ENCODE measurements at regions not wholly inside any gene's neighbourhood (a gene's known extent, or its start where the extent isn't known, plus 50 kb on each side); places are given as distances from the start of the nearest gene placed in this dataset.

GRCh38 chr6:48916607-48917006 is 546.4 kb downstream of the MMUT start:
- no peaks in the 10 kb centered on the region for H3K9me2 ChIP-seq (ENCODE audit: low read depth, low read length)
- no peak overlapping the region for H3K4me3 ChIP-seq (ENCODE audit: low read depth, low read length, poor library complexity, severe bottlenecking)
- no peaks in the 10 kb centered on the region for H3K27me3 ChIP-seq (ENCODE audit: insufficient read depth, low read length)
- no peaks in the 10 kb centered on the region for H3F3A ChIP-seq (ENCODE audit: insufficient read depth, low read length)
- H3K79me2 ChIP-seq (ENCODE audit: insufficient read depth, low read length): no peaks in the 10 kb centered on the region
- no peaks in the 10 kb centered on the region for H3K4me1 ChIP-seq (ENCODE audit: insufficient read depth, low read length, severe bottlenecking)
- H2AFZ ChIP-seq (ENCODE audit: low read length): no peak overlapping the region
- H3K9me3 ChIP-seq (ENCODE audit: low read length): no peaks in the 10 kb centered on the region
- no peaks in the 10 kb centered on the region for H3K36me3 ChIP-seq (ENCODE audit: insufficient read depth, low read length)
- no peaks in the 10 kb centered on the region for H4K20me1 ChIP-seq (ENCODE audit: insufficient read depth, low read length)
- H3K4me2 ChIP-seq (ENCODE audit: low read length): no peak overlapping the region
- no peak for TF ChIP-seq EZH2 (IDR thresholded peaks at IDR 0.05; ENCODE audit: borderline replicate concordance, low read length)
- no peak for TF ChIP-seq CTCF (IDR thresholded peaks at IDR 0.05; ENCODE audit: low read length)
- no peak overlapping the region for H3K27ac ChIP-seq (ENCODE audit: low read depth, low read length, poor library complexity, severe bottlenecking)
- no peak overlapping the region for H3K9ac ChIP-seq (ENCODE audit: low read length)

- Histone ChIP-seq H3K36me3 (ENCODE audit: insufficient read depth, low read length) (no peaks in the 10 kb centered on the region), H3K9ac (ENCODE audit: low read length) (no peak overlapping the region), H4K20me1 (ENCODE audit: insufficient read depth, low read length) (no peaks in the 10 kb centered on the region), H3K4me1 (ENCODE audit: insufficient read depth, low read length, severe bottlenecking) (no peaks in the 10 kb centered on the region), H3K27ac (ENCODE audit: low read depth, low read length, poor library complexity, severe bottlenecking) (no peak overlapping the region), H3K79me2 (ENCODE audit: insufficient read depth, low read length) (no peaks in the 10 kb centered on the region), H3F3A (ENCODE audit: insufficient read depth, low read length) (no peaks in the 10 kb centered on the region), H3K4me2 (ENCODE audit: low read length) (no peak overlapping the region), H3K4me3 (ENCODE audit: low read depth, low read length, poor library complexity, severe bottlenecking) (no peak overlapping the region), H3K27me3 (ENCODE audit: insufficient read depth, low read length) (no peaks in the 10 kb centered on the region), H3K9me2 (ENCODE audit: low read depth, low read length) (no peaks in the 10 kb centered on the region), H3K9me3 (ENCODE audit: low read length) (no peaks in the 10 kb centered on the region), H2AFZ (ENCODE audit: low read length) (no peak overlapping the region)
- TF ChIP-seq CTCF (IDR thresholded peaks at IDR 0.05; ENCODE audit: low read length): no peak
- no peak for TF ChIP-seq EZH2 (IDR thresholded peaks at IDR 0.05; ENCODE audit: borderline replicate concordance, low read length)
Observed at GRCh38 chr6:48915591-48915990, 547.5 kb downstream of the MMUT start.

- Histone ChIP-seq H3K9ac (ENCODE audit: low read length) (no peak overlapping the region), H3K4me1 (ENCODE audit: insufficient read depth, low read length, severe bottlenecking) (no peaks in the 10 kb centered on the region), H3K36me3 (ENCODE audit: insufficient read depth, low read length) (no peaks in the 10 kb centered on the region), H3K79me2 (ENCODE audit: insufficient read depth, low read length) (no peaks in the 10 kb centered on the region), H3F3A (ENCODE audit: insufficient read depth, low read length) (no peaks in the 10 kb centered on the region), H3K9me2 (ENCODE audit: low read depth, low read length) (no peaks in the 10 kb centered on the region), H3K4me2 (ENCODE audit: low read length) (no peak overlapping the region), H3K27me3 (ENCODE audit: insufficient read depth, low read length) (no peaks in the 10 kb centered on the region), H3K4me3 (ENCODE audit: low read depth, low read length, poor library complexity, severe bottlenecking) (no peak overlapping the region), H4K20me1 (ENCODE audit: insufficient read depth, low read length) (no peaks in the 10 kb centered on the region), H2AFZ (ENCODE audit: low read length) (no peak overlapping the region), H3K27ac (ENCODE audit: low read depth, low read length, poor library complexity, severe bottlenecking) (no peak overlapping the region), H3K9me3 (ENCODE audit: low read length) (no peaks in the 10 kb centered on the region)
- TF ChIP-seq CTCF (IDR thresholded peaks at IDR 0.05; ENCODE audit: low read length) (no peak), EZH2 (IDR thresholded peaks at IDR 0.05; ENCODE audit: borderline replicate concordance, low read length) (no peak)
Observed at GRCh38 chr6:48912503-48912902, 550.5 kb downstream of the MMUT start.

Measured in OCI-LY1 (cell line).